H54 (cell line): ENCODE measurements at regions not wholly inside any gene's neighbourhood (a gene's known extent, or its start where the extent isn't known, plus 50 kb on each side); places are given as distances from the start of the nearest gene placed in this dataset.

ENCODE experiments used
- DNase-seq: peaks from one replicate; pipeline ENCODE4 v3.0.0; 2011; ENCODE audit warnings: low spot score, mixed read lengths; ENCODE audit not compliant: insufficient read length
- FAIRE-seq: peaks from 3 replicates; lab custom pipeline; 2011; peaks lifted over from hg19 to GRCh38; lab: Jason Lieb, UNC
- POLR2A ChIP-seq: IDR thresholded peaks from 2 replicates; pipeline ENCODE4 v1.6.1; 2011; ENCODE audit warnings: low read depth, mild to moderate bottlenecking, low read length

DNA sequence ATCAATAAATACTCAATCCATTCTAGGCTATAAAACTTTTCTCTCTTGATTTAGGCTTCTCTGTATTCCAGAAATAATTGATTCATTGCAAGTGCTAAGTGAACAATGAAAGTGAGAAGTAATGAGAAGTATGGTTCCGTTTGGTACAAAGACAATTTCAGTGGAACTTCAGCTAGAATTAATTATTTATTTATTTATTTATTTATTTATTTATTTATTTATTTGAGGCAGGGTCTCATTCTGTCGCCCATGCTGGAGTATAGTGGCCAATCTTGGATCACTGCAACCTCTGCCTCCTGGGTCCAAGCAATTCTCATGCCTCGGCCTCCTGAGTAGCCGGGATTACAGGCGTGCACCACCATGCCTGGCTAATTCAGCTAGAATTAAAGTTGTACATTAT is 262.1 kb downstream of the B3GLCT start:
- TF ChIP-seq POLR2A: no peak
- no peak for FAIRE-seq
- DNase-seq: no peak

DNA sequence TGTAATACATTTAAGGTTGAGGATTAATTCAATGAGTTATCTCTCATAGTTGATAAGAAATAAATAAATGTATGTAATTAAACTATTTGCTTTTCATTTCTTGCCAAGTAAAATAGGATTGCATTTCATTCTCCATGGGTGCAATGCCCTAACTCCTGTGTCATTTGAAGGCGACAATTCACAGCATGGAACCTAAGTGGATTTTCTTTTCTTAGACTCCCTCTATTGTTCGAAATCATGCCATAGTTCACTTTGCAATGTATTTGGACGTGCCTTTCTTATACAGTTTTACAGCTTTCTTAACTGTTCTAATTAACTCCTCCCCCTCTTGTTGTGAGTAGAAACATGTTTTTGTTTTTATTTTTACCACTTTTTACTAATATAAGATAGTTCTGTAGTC is 263.0 kb downstream of the B3GLCT start:
- no peak for FAIRE-seq
- no peak for DNase-seq
- no peak for TF ChIP-seq POLR2A

DNA sequence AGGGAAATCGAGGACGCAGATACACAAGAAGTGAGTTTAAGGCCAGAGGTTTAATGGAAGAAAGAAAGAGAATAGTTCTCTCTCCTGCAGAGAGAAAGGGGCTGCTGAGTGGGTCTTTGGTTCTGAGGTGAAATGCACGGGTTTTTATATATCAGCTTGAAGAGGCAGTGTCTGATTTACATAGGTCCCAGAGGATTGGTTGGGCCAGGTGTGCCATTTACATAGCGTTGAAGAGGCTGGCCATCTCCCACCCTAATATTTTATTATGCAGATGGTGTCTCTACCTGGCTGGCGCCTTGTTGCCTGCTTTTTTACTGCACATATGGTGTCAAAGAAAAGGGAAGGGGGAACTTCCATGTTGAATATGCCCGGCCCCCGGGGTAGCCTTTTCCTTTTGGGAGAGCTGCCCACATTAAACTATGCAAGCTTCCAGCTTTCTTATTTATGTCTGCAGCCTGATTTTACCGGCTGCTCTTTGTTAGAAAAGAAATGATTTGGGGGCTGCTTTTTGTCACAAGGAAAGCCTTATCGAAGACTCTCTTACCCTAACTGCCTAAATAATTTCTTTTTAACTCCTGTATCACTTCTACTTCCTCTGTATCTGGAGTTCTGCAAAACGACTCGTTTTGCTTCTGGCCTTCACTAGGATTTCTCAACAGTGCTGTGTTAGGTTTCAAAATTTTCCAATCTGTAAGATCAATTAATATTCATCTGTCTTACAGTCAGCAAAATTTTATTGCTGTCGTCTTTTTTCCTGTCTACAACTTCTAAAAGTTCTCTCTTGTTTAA is 268.5 kb downstream of the B3GLCT start:
- FAIRE-seq (no peak), DNase-seq (no peak)
- no peak for TF ChIP-seq POLR2A

DNA sequence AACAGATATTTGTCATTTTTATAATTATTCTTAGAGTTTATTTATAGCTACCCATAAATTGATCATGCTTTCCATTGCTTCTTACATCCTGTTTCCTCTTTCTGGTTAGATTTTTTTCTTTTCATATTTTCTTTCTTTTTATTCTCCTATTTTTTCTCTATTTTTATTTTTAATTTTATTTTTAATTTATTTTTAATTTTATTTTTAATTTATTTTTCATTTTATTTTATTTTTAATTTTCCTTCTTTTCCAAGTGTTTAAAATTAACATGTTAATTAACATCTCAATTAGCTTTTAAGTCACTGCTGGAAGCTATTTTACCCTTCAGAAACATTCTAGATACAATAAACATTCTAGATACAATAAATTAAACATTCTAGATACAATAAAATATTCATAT is 269.6 kb downstream of the B3GLCT start:
- no peak for DNase-seq
- no peak for TF ChIP-seq POLR2A
- no peak for FAIRE-seq

DNA sequence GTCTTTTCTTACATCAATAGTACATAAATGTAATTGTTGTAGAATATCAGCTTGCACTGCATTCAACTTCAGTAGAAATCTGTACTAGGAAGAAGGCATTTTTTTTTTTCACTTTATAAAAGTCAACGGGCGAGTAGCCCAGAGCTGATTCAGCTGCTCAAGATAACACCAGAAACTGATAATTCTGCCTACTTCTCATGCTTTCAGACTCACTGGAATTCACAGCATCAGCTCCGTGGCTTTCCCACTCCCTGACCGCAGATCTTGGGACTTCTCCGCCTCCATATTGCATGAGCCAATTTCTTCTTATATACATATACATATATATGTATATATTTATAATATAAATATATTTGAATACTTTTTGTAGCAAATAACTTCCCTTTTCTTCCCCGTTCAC is 263.1 kb upstream of the RXFP2 start:
- TF ChIP-seq POLR2A: no peak
- FAIRE-seq: no peak
- no peak for DNase-seq

DNA sequence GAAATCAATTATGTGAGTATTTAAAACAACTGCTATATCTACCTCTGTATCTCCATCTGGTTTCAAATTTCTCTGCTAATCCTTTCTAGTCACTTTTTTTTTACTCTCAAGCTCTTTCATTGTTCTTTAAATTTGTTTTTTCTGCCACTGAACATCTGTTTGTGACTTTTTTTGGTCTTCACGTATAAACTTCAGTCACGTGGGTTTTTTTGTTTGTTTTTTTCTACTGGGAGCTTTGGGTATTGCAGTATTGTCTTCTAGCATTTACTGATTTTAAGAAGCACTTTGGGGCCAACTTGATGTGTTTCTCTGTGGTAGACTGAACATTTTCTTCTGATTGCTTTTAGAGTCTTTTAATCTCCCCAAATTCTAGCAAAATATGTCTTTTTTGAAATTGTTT is 262.6 kb upstream of the RXFP2 start:
- TF ChIP-seq POLR2A: no peak
- FAIRE-seq (no peak), DNase-seq (no peak)

DNA sequence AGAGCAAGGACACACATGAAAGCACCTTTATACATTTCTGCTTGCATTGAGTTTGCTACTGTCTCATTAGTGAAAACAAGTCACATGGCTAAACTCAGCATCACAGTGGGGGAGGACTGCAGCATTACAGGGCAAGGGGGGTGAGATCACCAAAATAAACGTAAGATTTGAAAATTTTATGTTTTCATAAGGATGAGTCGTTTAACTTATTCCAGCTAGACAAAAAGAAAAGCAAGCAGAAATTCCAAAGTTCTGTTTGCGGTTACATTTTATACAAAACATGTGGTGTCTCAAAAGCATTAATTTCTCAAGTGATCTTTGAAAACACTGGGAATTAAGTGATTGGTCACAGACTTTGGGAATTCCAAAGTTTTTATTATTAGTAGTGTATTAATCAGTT is 261.4 kb upstream of the RXFP2 start:
- DNase-seq (no peak), FAIRE-seq (no peak)
- TF ChIP-seq POLR2A: no peak

DNA sequence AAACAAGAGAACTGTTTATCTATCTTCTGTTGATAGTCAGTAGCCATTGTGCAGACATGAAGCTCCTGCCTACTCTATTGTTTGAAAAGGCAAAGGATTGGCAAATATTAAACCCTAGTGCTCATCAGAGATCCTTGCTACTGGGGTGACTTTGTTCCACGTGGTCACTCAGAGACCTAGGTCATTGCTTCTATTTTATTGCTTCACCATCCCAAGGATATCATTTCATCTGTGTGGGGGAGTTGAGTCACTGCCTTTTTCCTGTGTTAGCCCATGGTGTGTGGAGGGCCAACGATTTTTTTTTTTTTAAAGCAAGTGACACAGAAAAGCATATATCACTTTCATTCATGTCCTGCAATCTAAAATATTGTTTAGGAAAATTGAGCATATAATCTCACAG is 254.1 kb upstream of the RXFP2 start:
- no peak for TF ChIP-seq POLR2A
- FAIRE-seq: no peak
- no peak for DNase-seq

DNA sequence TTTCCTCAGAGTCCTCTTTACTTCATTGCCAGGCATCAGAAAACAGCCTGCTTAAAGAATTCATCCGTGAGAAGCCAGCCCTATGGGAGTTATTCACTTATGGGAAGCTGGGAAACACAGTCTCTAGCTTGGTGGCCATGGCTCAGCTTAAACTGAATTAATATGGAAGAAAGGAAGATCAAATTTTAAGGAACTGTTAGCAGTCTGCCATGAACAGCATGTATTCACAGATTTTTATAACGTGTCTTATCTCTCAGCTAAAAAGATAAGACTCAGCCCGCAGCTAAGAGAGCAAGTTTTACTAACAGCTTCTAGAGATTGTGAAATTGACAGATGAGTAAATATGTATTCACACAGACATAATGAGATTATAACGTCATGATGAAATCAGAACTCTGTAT is 253.7 kb upstream of the RXFP2 start:
- DNase-seq (no peak), FAIRE-seq (no peak)
- no peak for TF ChIP-seq POLR2A

DNA sequence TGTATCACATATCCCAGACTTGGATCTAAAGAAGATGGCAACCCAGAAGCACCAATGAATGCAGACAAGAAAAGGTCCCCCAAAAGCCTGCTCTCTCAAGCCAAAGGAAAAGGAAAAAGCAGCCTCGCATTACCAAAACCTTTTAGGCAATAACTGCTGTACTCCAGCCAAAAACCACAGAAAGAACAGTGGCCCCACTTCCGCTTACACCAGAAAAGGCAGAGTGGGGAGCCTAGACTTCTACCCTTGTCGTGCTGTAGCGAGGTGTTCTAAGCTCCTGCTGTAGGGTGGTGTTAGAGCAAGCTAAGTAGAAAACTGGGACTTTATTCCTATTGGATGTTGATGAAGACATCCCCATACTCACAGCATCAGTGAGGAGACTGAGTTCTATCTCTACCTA is 244.0 kb upstream of the RXFP2 start:
- no peak for DNase-seq
- TF ChIP-seq POLR2A: no peak
- no peak for FAIRE-seq

DNA sequence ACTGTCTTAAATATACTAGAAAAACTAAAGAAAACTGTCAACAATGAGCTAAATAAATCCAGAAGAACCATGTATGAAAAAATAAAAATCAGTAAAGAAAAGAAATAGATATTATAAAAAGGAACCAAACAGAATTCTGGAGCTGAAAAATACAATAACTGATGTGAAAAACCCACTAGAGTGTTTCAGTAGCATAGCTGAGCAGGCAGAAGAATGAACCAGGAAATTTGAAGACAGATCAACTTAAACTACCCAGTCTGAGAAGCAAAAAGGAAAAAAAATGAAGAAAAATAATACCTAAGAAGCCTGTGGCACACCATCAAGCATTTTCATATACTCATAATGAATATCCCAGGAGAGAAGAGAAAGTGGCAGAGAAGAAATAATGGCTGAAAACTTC is 240.1 kb upstream of the RXFP2 start:
- DNase-seq (no peak), FAIRE-seq (no peak)
- TF ChIP-seq POLR2A: no peak

DNA sequence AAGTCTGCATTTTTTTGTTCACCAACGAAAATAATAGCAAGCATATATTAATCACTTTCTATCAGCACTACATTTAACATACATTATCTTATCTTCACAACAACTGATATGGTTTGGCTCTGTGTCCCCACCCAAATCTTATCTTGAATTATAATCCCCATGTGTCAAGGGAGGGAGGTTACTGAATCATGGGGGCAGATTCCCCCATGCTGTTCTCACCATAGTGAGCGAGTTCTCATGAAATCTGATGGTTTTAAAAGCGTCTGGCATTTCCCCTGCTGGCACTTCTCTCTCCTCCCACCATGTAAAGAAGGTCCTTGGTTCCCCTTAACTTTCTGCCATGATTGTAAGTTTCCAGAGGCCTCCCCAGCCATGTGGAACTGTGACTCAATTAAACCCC is 235.7 kb upstream of the RXFP2 start:
- DNase-seq (no peak), FAIRE-seq (no peak)
- no peak for TF ChIP-seq POLR2A

DNA sequence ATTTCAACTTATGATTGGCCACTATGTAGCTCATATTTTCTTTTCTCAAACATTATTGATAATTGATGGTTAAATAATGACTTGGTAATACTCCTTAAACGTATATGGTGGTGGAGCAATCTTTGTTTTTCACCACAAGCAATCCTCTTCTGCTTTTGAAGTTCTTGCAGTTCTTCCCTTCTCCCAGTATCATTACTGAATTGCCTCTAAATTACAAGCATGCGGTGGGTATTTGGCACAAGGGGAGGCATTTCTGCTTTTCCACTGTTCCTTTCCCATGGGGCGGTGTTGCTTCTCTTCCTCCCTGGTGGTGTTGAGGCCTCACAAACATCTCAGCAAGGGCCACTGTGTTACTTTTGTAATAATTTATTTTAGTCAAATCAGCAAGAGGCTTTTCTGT is 234.4 kb upstream of the RXFP2 start:
- no peak for TF ChIP-seq POLR2A
- FAIRE-seq: no peak
- no peak for DNase-seq

DNA sequence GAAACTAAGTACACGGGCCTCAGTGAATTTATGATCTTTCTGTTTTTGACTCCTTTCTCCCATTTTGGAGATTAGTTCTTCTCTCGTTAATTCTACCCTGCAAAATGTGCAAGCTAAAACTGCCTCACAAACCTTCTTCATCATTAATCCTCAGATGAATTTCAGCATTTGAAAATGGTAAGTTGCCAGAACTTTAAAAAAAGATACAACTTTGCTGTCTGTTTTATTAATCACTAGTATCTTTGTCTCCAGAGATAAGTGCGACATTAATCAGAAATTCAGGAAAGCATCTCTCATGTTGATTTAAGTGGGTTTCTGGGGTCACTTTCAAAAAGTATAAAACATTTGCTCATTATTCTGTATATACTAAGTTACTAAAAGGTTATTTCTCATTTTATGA is 227.0 kb upstream of the RXFP2 start:
- no peak for DNase-seq
- no peak for TF ChIP-seq POLR2A
- no peak for FAIRE-seq

DNA sequence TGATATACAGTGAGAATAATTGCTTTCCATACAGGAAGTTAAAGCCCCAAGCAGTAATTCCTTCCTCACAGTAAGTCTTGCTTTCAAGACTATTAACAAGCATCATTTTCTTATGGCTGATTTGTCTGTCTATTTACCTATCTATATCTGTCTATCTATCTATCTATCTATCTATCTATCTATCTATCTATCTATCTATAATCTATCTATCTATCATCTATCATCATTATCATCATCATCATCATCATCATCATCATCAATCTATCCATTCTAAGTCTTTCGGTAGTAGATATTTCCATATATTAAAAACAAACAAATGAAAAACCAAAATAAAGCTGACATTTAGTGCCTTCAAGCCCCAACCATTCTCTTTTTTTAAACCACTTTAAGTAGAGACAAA is 224.4 kb upstream of the RXFP2 start:
- TF ChIP-seq POLR2A: no peak
- FAIRE-seq (no peak), DNase-seq (no peak)
